ENCODE measurements at regions not wholly inside any gene's neighbourhood (a gene's known extent, or its start where the extent isn't known, plus 50 kb on each side); places are given as distances from the start of the nearest gene placed in this dataset.

- Histone ChIP-seq H2AFZ (replicated peaks; ENCODE audit: low read length, poor library complexity) (no peak overlapping the region), H3K56ac (ENCODE audit: extremely low read depth, insufficient read depth, low read length) (no peak overlapping the region), H2BK5ac (ENCODE audit: low read depth, low read length, poor library complexity, severe bottlenecking) (no peak overlapping the region), H2BK15ac (ENCODE audit: low read depth, low read length) (no peak overlapping the region), H3K18ac (ENCODE audit: low read depth, low read length) (no peak overlapping the region), H3K27ac (ENCODE audit: insufficient read depth, low read length) (no peak overlapping the region), H3K36me3 (ENCODE audit: control insufficient read depth, insufficient read depth, low read length) (no peaks in the 10 kb centered on the region), H3K4me3 (ENCODE audit: insufficient read depth, low read depth, low read length) (no peak overlapping the region), H4K20me1 (ENCODE audit: insufficient read depth, low read length) (no peaks in the 10 kb centered on the region), H3K9me3 (ENCODE audit: control insufficient read depth, insufficient read depth, low read length) (peaks cover 17% of the 10 kb centered on the region), H3K79me1 (ENCODE audit: low read depth in 1 of 2, low read length in 2 of 2) (no peaks in the 10 kb centered on the region), H3K23ac (ENCODE audit: low read depth, low read length) (no peak overlapping the region), H2AK9ac (replicated peaks; ENCODE audit: low read depth, low read length, poor library complexity) (no peak overlapping the region), H2BK120ac (ENCODE audit: low read depth, low read length) (no peak overlapping the region), H4K5ac (ENCODE audit: low read depth, low read length) (no peak overlapping the region), H4K8ac (ENCODE audit: low read depth in 2 of 2, low read length in 2 of 2) (no peak overlapping the region), H3K4ac (ENCODE audit: low read depth, low read length) (no peak overlapping the region), H3K4me2 (ENCODE audit: low read depth, low read length) (no peak overlapping the region), H3K9me1 (ENCODE audit: insufficient read depth, low read length) (no peaks in the 10 kb centered on the region), H4K91ac (ENCODE audit: insufficient read depth, low read depth, low read length) (no peak overlapping the region), H3K4me1 (ENCODE audit: control insufficient read depth, insufficient read depth, low read length) (no peaks in the 10 kb centered on the region), H3K9ac (ENCODE audit: low read depth, low read length) (no peak overlapping the region), H2BK20ac (ENCODE audit: low read depth, low read length) (no peak overlapping the region), H3K14ac (replicated peaks; ENCODE audit: low read depth, low read length) (no peak overlapping the region), H2AK5ac (ENCODE audit: low read depth, low read length) (no peak overlapping the region), H3K27me3 (ENCODE audit: control insufficient read depth, insufficient read depth, low read length) (no peaks in the 10 kb centered on the region)
- no TSS peak for BruUV-seq (replicated peaks)
- no CpG with 5 or more reads among the region's 1 CpG for WGBS, 2 experiments (ENCODE audit: extremely low coverage in 2 of 2, insufficient read length in 1 of 2)
- no peak for DNase-seq
- intact Hi-C loops (cut with micrococcal nuclease) (no loop called here), in situ Hi-C loops (cut with MboI; ENCODE audit: low sequenced_read_pairs) (no loop called here), dilution Hi-C loops (cut with HindIII; ENCODE audit: low sequenced_read_pairs, unreplicated experiment) (no loop called here)
- ChIA-PET POLR2A (ENCODE audit: unreplicated experiment) (no interaction called here), CTCF (no interaction called here)
- no peak for ATAC-seq (ENCODE audit: low read depth)
- TF ChIP-seq MAFK (IDR thresholded peaks at IDR 0.05; ENCODE audit: low read depth, low read length) (no peak), RCOR1 (IDR thresholded peaks at IDR 0.05; ENCODE audit: insufficient replicate concordance, low read length) (no peak), CEBPB (IDR thresholded peaks at IDR 0.05; ENCODE audit: low read depth, low read length) (no peak), ELK1 (IDR thresholded peaks at IDR 0.05; ENCODE audit: borderline replicate concordance, low read depth, low read length) (no peak), MXI1 (IDR thresholded peaks at IDR 0.05; ENCODE audit: borderline replicate concordance, low read depth, low read length) (no peak), RFX5 (IDR thresholded peaks at IDR 0.05; ENCODE audit: low read depth, low read length) (no peak), CHD1 (IDR thresholded peaks at IDR 0.05; ENCODE audit: low read depth, low read length) (no peak), RAD21 (IDR thresholded peaks at IDR 0.05; ENCODE audit: low read length) (no peak), POLR2A (IDR thresholded peaks at IDR 0.05; ENCODE audit: low read depth, low read length) (no peak), USF2 (IDR thresholded peaks at IDR 0.05; ENCODE audit: low read depth, low read length) (no peak), NFE2L2 (IDR thresholded peaks at IDR 0.05; ENCODE audit: low read depth, low read length) (no peak), MAZ (IDR thresholded peaks at IDR 0.05; ENCODE audit: borderline replicate concordance, low read depth, low read length) (no peak), SMC3 (IDR thresholded peaks at IDR 0.05; ENCODE audit: low read depth, low read length) (no peak), FOS (IDR thresholded peaks at IDR 0.05; ENCODE audit: low read depth, low read length) (no peak)
Observed at GRCh38 chr14:66238969-66239368, 247.2 kb upstream of the CCDC196 start.
